ENCODE measurements at regions not wholly inside any gene's neighbourhood (a gene's known extent, or its start where the extent isn't known, plus 50 kb on each side); places are given as distances from the start of the nearest gene placed in this dataset.

DNA sequence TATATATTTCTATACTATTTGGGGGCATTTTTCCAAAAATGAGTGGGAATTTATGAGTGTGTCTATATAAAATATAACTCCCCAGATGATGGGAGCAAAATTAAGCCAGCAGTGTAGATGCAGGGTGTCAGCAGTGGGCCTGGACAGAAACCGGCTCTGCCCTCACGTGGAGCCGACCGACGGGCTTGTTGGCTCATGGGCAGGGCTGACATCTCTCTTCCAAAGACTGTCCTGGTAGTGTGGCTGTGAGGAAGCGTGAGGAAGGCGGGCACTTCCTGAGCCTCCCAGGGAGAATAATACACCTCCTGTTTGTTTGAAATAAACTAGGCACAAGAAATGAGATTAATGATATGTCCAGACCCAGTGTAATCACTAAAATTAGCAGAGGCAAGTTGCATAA is 206.5 kb downstream of the TEX29 start:
- 55 to 62% methylated on average over 7 of the region's 7 CpGs for WGBS, 2 donors
- Histone ChIP-seq H3K27ac (no peak overlapping the region), H3K9me3 (no peaks in the 10 kb centered on the region), H3K27me3 (peaks cover 0 to 24% (median 0%) of the 10 kb centered on the region in 3 donors), H3K4me1 (no peaks in the 10 kb centered on the region), H3K4me3 (no peak overlapping the region), H3K36me3 (no peaks in the 10 kb centered on the region)
- intact Hi-C loops (cut with DNase I) = no loop called here
- no peak for TF ChIP-seq POLR2AphosphoS5 (IDR thresholded peaks at IDR 0.05)
- TF ChIP-seq, protein P1, sequence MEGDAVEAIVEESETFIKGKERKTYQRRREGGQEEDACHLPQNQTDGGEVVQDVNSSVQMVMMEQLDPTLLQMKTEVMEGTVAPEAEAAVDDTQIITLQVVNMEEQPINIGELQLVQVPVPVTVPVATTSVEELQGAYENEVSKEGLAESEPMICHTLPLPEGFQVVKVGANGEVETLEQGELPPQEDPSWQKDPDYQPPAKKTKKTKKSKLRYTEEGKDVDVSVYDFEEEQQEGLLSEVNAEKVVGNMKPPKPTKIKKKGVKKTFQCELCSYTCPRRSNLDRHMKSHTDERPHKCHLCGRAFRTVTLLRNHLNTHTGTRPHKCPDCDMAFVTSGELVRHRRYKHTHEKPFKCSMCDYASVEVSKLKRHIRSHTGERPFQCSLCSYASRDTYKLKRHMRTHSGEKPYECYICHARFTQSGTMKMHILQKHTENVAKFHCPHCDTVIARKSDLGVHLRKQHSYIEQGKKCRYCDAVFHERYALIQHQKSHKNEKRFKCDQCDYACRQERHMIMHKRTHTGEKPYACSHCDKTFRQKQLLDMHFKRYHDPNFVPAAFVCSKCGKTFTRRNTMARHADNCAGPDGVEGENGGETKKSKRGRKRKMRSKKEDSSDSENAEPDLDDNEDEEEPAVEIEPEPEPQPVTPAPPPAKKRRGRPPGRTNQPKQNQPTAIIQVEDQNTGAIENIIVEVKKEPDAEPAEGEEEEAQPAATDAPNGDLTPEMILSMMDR (IDR thresholded peaks at IDR 0.05) = no peak
- no peak for DNase-seq

DNA sequence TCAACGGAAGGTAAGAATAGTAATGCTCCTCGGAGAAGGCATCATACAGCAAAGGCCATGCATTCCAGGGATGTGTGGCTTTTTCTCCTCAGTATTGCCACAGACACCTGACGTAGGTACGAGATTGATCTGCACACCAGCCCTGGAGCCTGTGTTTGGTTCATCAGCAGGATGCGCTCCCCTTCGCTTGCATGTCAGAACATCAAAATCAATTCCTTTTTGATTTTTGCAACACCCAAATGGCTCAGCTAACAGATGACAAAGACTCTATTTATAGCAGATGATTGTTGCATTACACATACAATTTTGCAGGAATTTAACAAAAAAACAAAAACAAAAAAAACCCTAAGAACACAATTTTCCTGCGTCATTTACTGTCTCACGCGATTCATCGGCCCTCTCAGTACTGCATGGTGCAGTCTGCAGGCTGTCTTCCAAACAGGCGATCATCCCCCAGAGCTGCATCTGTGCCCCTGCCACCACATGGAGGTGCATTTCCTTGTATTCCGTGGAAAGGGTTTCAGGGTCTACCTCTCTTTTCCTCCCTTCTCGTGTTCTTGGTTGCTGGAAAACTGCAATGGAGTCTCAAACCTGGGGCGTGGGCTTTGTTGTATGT is 207.3 kb downstream of the TEX29 start:
- DNase-seq = no peak
- intact Hi-C loops (cut with DNase I) = no loop called here
- WGBS, 2 donors = 74 to 80% methylated on average over 14 of the region's 14 CpGs

DNA sequence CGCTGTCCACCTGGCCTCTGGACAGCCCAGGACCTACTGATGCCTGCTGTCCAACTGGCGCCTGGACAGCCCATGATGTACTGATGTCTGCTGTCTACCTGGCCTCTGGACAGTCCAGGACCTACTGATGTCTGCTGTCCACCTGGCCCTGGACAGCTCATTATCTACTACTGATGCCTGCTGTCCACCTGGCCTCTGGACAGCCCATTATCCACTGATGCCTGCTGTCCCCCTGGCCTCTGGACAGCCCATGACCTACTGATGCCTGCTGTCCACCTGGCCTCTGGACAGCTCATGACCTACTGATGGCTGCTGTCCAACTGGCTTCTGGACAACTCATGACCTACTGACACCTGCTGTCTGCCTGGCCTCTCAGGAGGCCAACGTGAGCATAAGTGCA is 208.1 kb downstream of the TEX29 start:
- DNase-seq = no peak
- no peaks in the 10 kb centered on the region for H3K4me1 ChIP-seq
- H3K36me3 ChIP-seq = no peaks in the 10 kb centered on the region
- H3K4me3 ChIP-seq = no peak overlapping the region
- intact Hi-C loops (cut with DNase I) = no loop called here
- H3K27me3 ChIP-seq = peaks cover 0 to 33% (median 6%) of the 10 kb centered on the region in 3 donors
- no peaks in the 10 kb centered on the region for H3K9me3 ChIP-seq
- WGBS, 2 donors = 88 to 92% methylated on average over 3 of the region's 3 CpGs
- no peak for TF ChIP-seq EP300 (IDR thresholded peaks at IDR 0.05)
- TF ChIP-seq POLR2AphosphoS5 (IDR thresholded peaks at IDR 0.05) = no peak
- TF ChIP-seq POLR2A (IDR thresholded peaks at IDR 0.05) = no peak
- TF ChIP-seq, protein P1 (IDR thresholded peaks at IDR 0.05) = no peak
- no peak overlapping the region for H3K27ac ChIP-seq

More for the DNA sequence above, 207.3 kb downstream of the TEX29 start:
- H3K36me3 ChIP-seq = no peaks in the 10 kb centered on the region
- no peaks in the 10 kb centered on the region for H3K4me1 ChIP-seq
- H3K4me3 ChIP-seq = no peak overlapping the region
- H3K27ac ChIP-seq = no peak overlapping the region
- H3K9me3 ChIP-seq = no peaks in the 10 kb centered on the region
- TF ChIP-seq EP300 (IDR thresholded peaks at IDR 0.05) (no peak), POLR2AphosphoS5 (IDR thresholded peaks at IDR 0.05) (no peak), POLR2A (IDR thresholded peaks at IDR 0.05) (no peak)
- peaks cover 0 to 26% (median 0%) of the 10 kb centered on the region in 3 donors for H3K27me3 ChIP-seq

DNA sequence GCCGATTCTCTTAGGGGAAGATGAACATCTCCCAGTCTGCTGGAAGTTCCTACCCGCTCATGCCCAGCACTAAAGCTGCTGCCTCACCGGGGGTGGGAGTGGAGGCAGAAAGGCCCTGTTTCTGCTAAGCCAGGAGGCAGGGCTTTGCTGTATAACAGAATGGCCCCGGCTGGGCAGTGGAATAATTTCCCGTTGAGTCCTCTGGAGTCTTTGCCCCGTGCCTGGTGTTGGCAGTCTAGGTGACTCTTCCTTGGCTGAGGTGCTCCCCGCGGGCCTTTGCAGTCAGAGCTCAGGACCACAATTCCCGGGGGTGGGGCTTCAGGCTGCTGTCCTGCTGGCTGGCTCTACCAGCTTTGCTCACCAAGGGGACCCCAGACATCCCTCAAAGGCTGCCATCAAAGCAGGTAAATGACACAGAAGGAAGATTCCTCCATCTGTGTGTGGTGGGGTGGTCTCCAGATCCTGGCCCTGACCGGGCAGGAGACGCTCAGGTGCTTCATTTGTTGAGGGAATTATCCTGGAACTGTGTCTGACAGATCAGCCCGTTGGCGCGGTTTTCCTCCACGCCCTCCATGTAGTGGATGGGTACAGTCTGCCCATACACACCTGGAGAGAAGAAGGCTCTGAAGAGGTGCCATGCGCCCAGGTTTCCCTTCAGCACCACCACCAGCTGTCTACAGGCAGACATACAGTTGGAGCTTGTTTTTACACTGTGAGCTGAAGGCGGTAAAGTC is 209.9 kb downstream of the TEX29 start:
- no peaks in the 10 kb centered on the region for H3K36me3 ChIP-seq
- no peaks in the 10 kb centered on the region for H3K4me1 ChIP-seq
- no peak overlapping the region for H3K27ac ChIP-seq
- WGBS, 2 donors = 84 to 89% methylated on average over 17 of the region's 17 CpGs
- TF ChIP-seq POLR2AphosphoS5 (IDR thresholded peaks at IDR 0.05) = no peak
- no peak for TF ChIP-seq POLR2A (IDR thresholded peaks at IDR 0.05)
- TF ChIP-seq EP300 (IDR thresholded peaks at IDR 0.05) = no peak
- TF ChIP-seq, protein P1 (IDR thresholded peaks at IDR 0.05) = no peak
- H3K9me3 ChIP-seq = no peaks in the 10 kb centered on the region
- H3K27me3 ChIP-seq = peaks cover 0 to 51% (median 19%) of the 10 kb centered on the region in 3 donors
- DNase-seq = no peak
- H3K4me3 ChIP-seq = no peak overlapping the region
- intact Hi-C loops (cut with DNase I) = no loop called here

DNA sequence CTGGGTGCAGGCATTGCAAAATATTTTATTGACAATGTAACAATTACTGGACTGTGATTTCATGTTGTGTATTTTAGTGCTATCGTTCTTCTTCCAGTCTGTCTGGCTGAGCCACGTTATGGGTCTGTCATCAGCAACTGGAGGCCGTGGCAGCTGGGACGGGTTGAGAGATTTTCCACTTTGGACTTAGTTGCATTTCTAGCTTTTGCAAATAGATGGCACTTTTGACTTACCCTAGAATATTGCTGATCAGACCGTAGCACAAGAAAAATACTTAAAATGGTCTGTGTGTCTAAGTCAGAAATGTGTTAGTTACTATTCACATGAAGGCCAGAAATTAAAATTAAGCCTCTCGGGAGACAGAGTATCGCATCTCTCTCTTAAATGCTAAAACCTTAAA is 211.1 kb downstream of the TEX29 start:
- 27 to 31% methylated on average over 7 of the region's 7 CpGs for WGBS, 2 donors
- no peak for TF ChIP-seq EP300 (IDR thresholded peaks at IDR 0.05)
- no peak for TF ChIP-seq POLR2AphosphoS5 (IDR thresholded peaks at IDR 0.05)
- TF ChIP-seq, protein P1 (IDR thresholded peaks at IDR 0.05) = no peak
- no peak for TF ChIP-seq POLR2A (IDR thresholded peaks at IDR 0.05)
- no peaks in the 10 kb centered on the region for H3K9me3 ChIP-seq
- no peak for DNase-seq
- H3K36me3 ChIP-seq = no peaks in the 10 kb centered on the region
- intact Hi-C loops (cut with DNase I) = no loop called here
- no peak overlapping the region for H3K27ac ChIP-seq
- H3K4me3 ChIP-seq = no peak overlapping the region
- no peaks in the 10 kb centered on the region for H3K4me1 ChIP-seq
- H3K27me3 ChIP-seq = peaks cover 0 to 58% (median 26%) of the 10 kb centered on the region in 3 donors

Measured in sigmoid colon (tissue), 6 donors.